GM12878 (cell line): ENCODE measurements at regions not wholly inside any gene's neighbourhood (a gene's known extent, or its start where the extent isn't known, plus 50 kb on each side); places are given as distances from the start of the nearest gene placed in this dataset.

Experiments
- BCL3 ChIP-seq: IDR thresholded peaks from 2 replicates; pipeline ENCODE4 v1.6.1; 2011; ENCODE audit warnings: borderline replicate concordance, low read depth, mild to moderate bottlenecking, moderate library complexity, low read length; ENCODE audit not compliant: insufficient read depth, poor library complexity, severe bottlenecking
- BMI1 ChIP-seq: fragments of 450-650 bp; IDR thresholded peaks from 2 replicates; pipeline ENCODE4 v1.6.1; 2016; ENCODE audit warnings: mild to moderate bottlenecking, moderate library complexity, borderline replicate concordance
- CREB1 ChIP-seq: IDR thresholded peaks from 2 replicates; pipeline ENCODE4 v1.6.1; 2012; ENCODE audit warnings: low read depth, mild to moderate bottlenecking, inconsistent platforms
- E2F4 ChIP-seq: IDR thresholded peaks from 2 replicates; pipeline ENCODE4 v1.6.1; 2012; ENCODE audit warnings: low read depth, low read length, improper control_type of control experiment
- EZH2 ChIP-seq: IDR thresholded peaks from 2 replicates; pipeline ENCODE4 v1.6.1; 2012; ENCODE audit warnings: low read depth, mild to moderate bottlenecking, control low read depth, inconsistent platforms, low read length, borderline replicate concordance; ENCODE audit not compliant: control insufficient read depth
- HDAC6 ChIP-seq: fragments of 200-600 bp; sonication (generic); IDR thresholded peaks from one replicate; pipeline ENCODE4 v1.8.0; 2017; ENCODE audit warnings: antibody characterized with exemption; ENCODE audit not compliant: unreplicated experiment
- HDGF ChIP-seq: fragments of 450-650 bp; IDR thresholded peaks from 2 replicates; pipeline ENCODE4 v1.6.1; 2016; ENCODE audit warnings: antibody characterized with exemption
- IKZF2 ChIP-seq, 2 experiments: fragments of 450-650 bp; IDR thresholded peaks; 2 replicates each; pipeline ENCODE4 v1.6.1; 2017; ENCODE audit warnings: mild to moderate bottlenecking in 2 of 2, moderate library complexity in 2 of 2
- IRF3 ChIP-seq: fragments of 450-650 bp; IDR thresholded peaks from 2 replicates; pipeline ENCODE4 v1.6.1; 2014; ENCODE audit warnings: mild to moderate bottlenecking
- MEF2B ChIP-seq: fragments of 450-650 bp; IDR thresholded peaks from 2 replicates; pipeline ENCODE4 v1.6.1; 2018; ENCODE audit warnings: mild to moderate bottlenecking, moderate library complexity; ENCODE audit not compliant: partially characterized antibody, poor library complexity, severe bottlenecking
- MXI1 ChIP-seq: fragments of 150-350 bp; IDR thresholded peaks from 2 replicates; pipeline ENCODE4 v1.6.1; 2011; ENCODE audit warnings: low read depth, mild to moderate bottlenecking, inconsistent platforms, low read length, improper control_type of control experiment
- NFYB ChIP-seq: IDR thresholded peaks from 2 replicates; pipeline ENCODE4 v1.6.1; 2011; ENCODE audit warnings: low read depth, mild to moderate bottlenecking, low read length, improper control_type of control experiment, moderate library complexity; ENCODE audit not compliant: insufficient read depth
- PBX3 ChIP-seq: IDR thresholded peaks from 2 replicates; pipeline ENCODE4 v1.6.1; 2011; ENCODE audit warnings: mild to moderate bottlenecking, low read depth, low read length, moderate library complexity; ENCODE audit not compliant: insufficient replicate concordance
- PKNOX1 ChIP-seq: fragments of 450-650 bp; IDR thresholded peaks from 2 replicates; pipeline ENCODE4 v1.6.1; 2016; ENCODE audit warnings: mild to moderate bottlenecking
- SKIL ChIP-seq: fragments of 450-650 bp; IDR thresholded peaks from 2 replicates; pipeline ENCODE4 v1.6.1; 2017; ENCODE audit warnings: mild to moderate bottlenecking, low read depth, inconsistent platforms; ENCODE audit not compliant: poor library complexity, severe bottlenecking
- SREBF2 ChIP-seq: IDR thresholded peaks from 2 replicates; pipeline ENCODE4 v1.6.1; 2012; ENCODE audit warnings: mild to moderate bottlenecking, low read length
- TAF1 ChIP-seq: IDR thresholded peaks from 2 replicates; pipeline ENCODE4 v1.6.1; 2011; ENCODE audit warnings: mild to moderate bottlenecking, low read depth, low read length, borderline replicate concordance
- TARDBP ChIP-seq: IDR thresholded peaks from 2 replicates; pipeline ENCODE4 v1.6.1; 2016; ENCODE audit warnings: borderline replicate concordance
- TCF12 ChIP-seq: IDR thresholded peaks from 2 replicates; pipeline ENCODE4 v1.6.1; 2011; ENCODE audit warnings: low read depth, mild to moderate bottlenecking, low read length
- TCF3 ChIP-seq: IDR thresholded peaks from 2 replicates; pipeline ENCODE4 v1.6.1; 2012; ENCODE audit warnings: low read depth, mild to moderate bottlenecking, low read length, borderline replicate concordance; ENCODE audit not compliant: insufficient read depth
- ZSCAN29 ChIP-seq: fragments of 450-650 bp; IDR thresholded peaks from 2 replicates; pipeline ENCODE4 v1.6.1; 2017; ENCODE audit warnings: mild to moderate bottlenecking, moderate library complexity

GRCh38 chr1:94719926-94720793 is 100.0 kb upstream of the SLC44A3 start (continued):
- no peak for TF ChIP-seq IRF3
- 0 out of 2 replicates have a peak, but pooled peaks have one; percentile 5 for TF ChIP-seq TCF3
- no peak for TF ChIP-seq TAF1
- no peak for TF ChIP-seq TARDBP
- peak; percentile 85 for TF ChIP-seq HDGF
- TF ChIP-seq PKNOX1: 0 out of 2 replicates have a peak, but pooled peaks have one; percentile 39
- no peak for TF ChIP-seq BMI1
- TF ChIP-seq HDAC6: no peak
- TF ChIP-seq TCF12: no peak
- no peak for TF ChIP-seq PBX3
- TF ChIP-seq IKZF2 (IDR thresholded peaks at IDR 0.05): peak; percentile 42 to 51; a peak in 2 of 4 replicates
- TF ChIP-seq MEF2B: peak; percentile 20
- TF ChIP-seq MXI1: no peak
- no peak for TF ChIP-seq NFYB
- TF ChIP-seq CREB1: peak; percentile 94
- no peak for TF ChIP-seq ZSCAN29
- TF ChIP-seq SREBF2: no peak
- no peak for TF ChIP-seq EZH2
- no peak for TF ChIP-seq E2F4
- TF ChIP-seq SKIL: no peak
- TF ChIP-seq BCL3: no peak
